HepG2 (cell line): ENCODE measurements at regions not wholly inside any gene's neighbourhood (a gene's known extent, or its start where the extent isn't known, plus 50 kb on each side); places are given as distances from the start of the nearest gene placed in this dataset.

Source experiments
- ATAC-seq: fragments of 200-7000 bp; cut with Tn5 transposase; 3 replicates; pipeline ENCODE4 v1.9.1; 2020; ENCODE audit warnings: mild to moderate bottlenecking, moderate library complexity
- BruUV-seq: library from RNA; stranded (reverse); fragments of 400-500 nt; replicated peaks from 2 replicates; lab custom pipeline; 2021; lab: Mats Ljungman, UMichigan
- CTCF ChIA-PET: fragments of 300-600 bp; formaldehyde crosslinking; extraction: SDS; loops from one replicate; lab custom pipeline; 2021; ENCODE audit warnings: low total read pairs, inconsistent platforms, low intra/inter-chr PET ratio; lab: Yijun Ruan, JAX
- POLR2A ChIA-PET: fragments of 350-600 bp; sonication (Branson Sonifier 250); formaldehyde crosslinking; loops from one replicate; lab custom pipeline; 2020; ENCODE audit warnings: antibody characterized with exemption, inconsistent platforms; lab: Yijun Ruan, JAX
- DNase-seq: peaks from one replicate; pipeline ENCODE4 v3.0.0-alpha.2; 2015; ENCODE audit warnings: low spot score
- FAIRE-seq: peaks from 3 replicates; lab custom pipeline; 2011; peaks lifted over from hg19 to GRCh38; lab: Jason Lieb, UNC
- H2AFZ ChIP-seq: one replicate; pipeline ENCODE4 v1.6.1; 2011; ENCODE audit warnings: low read length, inconsistent platforms
- H3K27ac ChIP-seq: fragments of 300-600 bp; 3 replicates; pipeline ENCODE4 v1.8.0; 2011; ENCODE audit warnings: mixed run types, mild to moderate bottlenecking, mixed read lengths, low read length, inconsistent platforms; ENCODE audit not compliant: insufficient read depth; ENCODE audit errors: extremely low read length
- H3K27me3 ChIP-seq, 2 experiments: fragments of 200-600 bp in 1 of 2; 2 replicates in 1 of 2; 3 replicates in 1 of 2; pipeline versions ENCODE4 v1.6.0 to v1.8.0; 2011; ENCODE audit warnings: low read length in 2 of 2, mild to moderate bottlenecking in 2 of 2, moderate library complexity in 2 of 2, inconsistent platforms in 1 of 2; ENCODE audit not compliant: insufficient read depth in 2 of 2, control insufficient read depth in 1 of 2
- H3K36me3 ChIP-seq, 2 experiments: fragments of 200-600 bp in 1 of 2; replicated peaks in 1 of 2; 2 replicates in 1 of 2; 3 replicates in 1 of 2; pipeline versions ENCODE4 v1.5.1 to v1.8.0; 2011; ENCODE audit warnings: low read length in 2 of 2, inconsistent platforms in 1 of 2; ENCODE audit not compliant: insufficient read depth in 2 of 2, control insufficient read depth in 1 of 2
- H3K4me1 ChIP-seq: 2 replicates; pipeline ENCODE4 v1.5.1; 2012; ENCODE audit warnings: low read length, inconsistent platforms; ENCODE audit not compliant: insufficient read depth
- H3K4me2 ChIP-seq: 2 replicates; pipeline ENCODE4 v1.6.0; 2011; ENCODE audit warnings: low read depth, low read length, inconsistent platforms
- H3K4me3 ChIP-seq, 3 experiments: fragments of 200-600 bp in 1 of 3; sonication (generic), shearing (Covaris generic) in 1 of 3; replicated peaks in 1 of 3; 2 replicates each; pipeline ENCODE4 v1.5.1; 2011 to 2016; ENCODE audit warnings: low read length in 3 of 3, inconsistent platforms in 2 of 3, low read depth in 2 of 3, mild to moderate bottlenecking in 2 of 3, control low read depth in 1 of 3, mixed read lengths in 1 of 3; ENCODE audit not compliant: insufficient read depth in 1 of 3
- H3K79me2 ChIP-seq: one replicate; pipeline ENCODE4 v1.6.1; 2011; ENCODE audit warnings: low read length, inconsistent platforms; ENCODE audit not compliant: insufficient read depth
- H3K9ac ChIP-seq: 2 replicates; pipeline ENCODE4 v1.6.0; 2011; ENCODE audit warnings: mild to moderate bottlenecking, low read depth, low read length, inconsistent platforms; ENCODE audit not compliant: insufficient read depth
- H3K9me3 ChIP-seq: 2 replicates; pipeline ENCODE4 v1.5.1; 2012; ENCODE audit warnings: mild to moderate bottlenecking, low read length
- H4K20me1 ChIP-seq: 2 replicates; pipeline ENCODE4 v1.6.0; 2011; ENCODE audit warnings: inconsistent platforms, mild to moderate bottlenecking, low read length, moderate library complexity; ENCODE audit not compliant: insufficient read depth
- NFAT5 ChIP-seq: sonication (generic); formaldehyde crosslinking; IDR thresholded peaks from 2 replicates; pipeline ENCODE4 v1.4.0; 2020; ENCODE audit warnings: missing genetic modification reagents
- NFATC3 ChIP-seq: sonication (generic); formaldehyde crosslinking; IDR thresholded peaks from 2 replicates; pipeline ENCODE4 v1.5.1; 2020; ENCODE audit warnings: mild to moderate bottlenecking, missing genetic modification reagents
- RERE ChIP-seq: IDR thresholded peaks from 2 replicates; pipeline ENCODE4 v1.6.1; 2016; ENCODE audit warnings: low read depth, missing genetic modification reagents, missing compliant biosample characterization
- WGBS: methylation state at CpG from one replicate; pipeline ENCODE4 v1.1.6; 2017; ENCODE audit warnings: low lambda C conversion rate; 5-methylcytosine and 5-hydroxymethylcytosine counted together
- in situ Hi-C: cut with HindIII; loops from 2 replicates; pipeline ENCODE4 v1.10.0; 2017; ENCODE audit warnings: low pct_unique_long_range_greater_than_20kb; ENCODE audit not compliant: extremely low pct_ligation_motif_present
- intact Hi-C: fragments of 100-400 bp; cut with micrococcal nuclease; formaldehyde crosslinking; loops from one replicate; pipeline ENCODE4 v1.10.0; 2022; ENCODE audit not compliant: unreplicated experiment
- TF ChIP-seq, protein P1 (sequence below): sonication (generic); formaldehyde crosslinking; conservative IDR thresholded peaks from 2 replicates; pipeline ENCODE4 v1.8.1; 2023; ENCODE audit warnings: missing genetic modification reagents

- no peak overlapping the region for H3K4me2 ChIP-seq
- H3K36me3 ChIP-seq: no peaks in the 10 kb centered on the region; a peak in 1 of 5 replicates
- CTCF ChIA-PET: no interaction called here
- H2AFZ ChIP-seq: no peak overlapping the region
- H3K79me2 ChIP-seq: no peaks in the 10 kb centered on the region
- H3K9me3 ChIP-seq: no peaks in the 10 kb centered on the region
- H3K4me3 ChIP-seq: no peak overlapping the region
- H3K27me3 ChIP-seq: no peaks in the 10 kb centered on the region; a peak in 1 of 5 replicates
- in situ Hi-C loops (no loop called here), intact Hi-C loops (no loop called here)
- POLR2A ChIA-PET: no interaction called here
- 71% methylated on average over 5 of the region's 5 CpGs for WGBS
- BruUV-seq: no TSS peak
- TF ChIP-seq RERE (CRISPR knock-in tag): no peak
- H4K20me1 ChIP-seq: no peaks in the 10 kb centered on the region
- H3K9ac ChIP-seq: no peak overlapping the region
- ATAC-seq (no peak), FAIRE-seq (no peak), DNase-seq (no peak)
- H3K27ac ChIP-seq: no peak overlapping the region
- peaks cover 14% of the 10 kb centered on the region for H3K4me1 ChIP-seq
Observed at GRCh38 chr21:28852706-28853105, 140.0 kb downstream of the LTN1 start.

DNA sequence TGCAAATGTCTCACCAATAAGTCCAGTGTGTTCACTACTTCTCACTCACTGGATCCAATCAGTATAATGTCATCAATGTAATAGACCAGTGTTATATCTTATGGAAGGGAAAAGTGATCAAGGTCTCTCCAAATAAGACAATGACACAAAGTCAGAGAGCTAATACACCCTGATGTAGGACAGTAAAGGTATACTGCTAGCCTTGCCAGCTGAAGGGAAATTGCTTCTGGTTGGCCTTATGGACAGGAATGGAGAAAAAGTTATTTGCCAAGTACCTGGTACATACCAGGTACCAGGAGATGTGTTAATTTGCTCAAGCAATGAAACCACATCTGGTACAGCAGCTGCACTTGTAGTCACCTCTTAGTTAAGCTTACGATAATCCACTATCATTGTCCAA, 141.0 kb downstream of the LTN1 start:
- H3K4me3 ChIP-seq: no peak overlapping the region
- H2AFZ ChIP-seq: no peak overlapping the region
- CTCF ChIA-PET: no interaction called here
- H4K20me1 ChIP-seq: no peaks in the 10 kb centered on the region
- no peaks in the 10 kb centered on the region; a peak in 1 of 5 replicates for H3K36me3 ChIP-seq
- peaks cover 4% of the 10 kb centered on the region for H3K4me1 ChIP-seq
- H3K9me3 ChIP-seq: no peaks in the 10 kb centered on the region
- DNase-seq (no peak), ATAC-seq (no peak), FAIRE-seq (no peak)
- BruUV-seq: no TSS peak
- POLR2A ChIA-PET: no interaction called here
- no peak overlapping the region for H3K4me2 ChIP-seq
- in situ Hi-C loops (no loop called here), intact Hi-C loops (no loop called here)
- H3K79me2 ChIP-seq: no peaks in the 10 kb centered on the region
- H3K9ac ChIP-seq: no peak overlapping the region
- WGBS: 92% methylated on average over 1 of the region's 1 CpG
- H3K27ac ChIP-seq: no peak overlapping the region
- no peaks in the 10 kb centered on the region; a peak in 1 of 5 replicates for H3K27me3 ChIP-seq
- TF ChIP-seq NFAT5 (CRISPR knock-in tag) (no peak), NFATC3 (CRISPR knock-in tag) (no peak)
- TF ChIP-seq, protein P1, sequence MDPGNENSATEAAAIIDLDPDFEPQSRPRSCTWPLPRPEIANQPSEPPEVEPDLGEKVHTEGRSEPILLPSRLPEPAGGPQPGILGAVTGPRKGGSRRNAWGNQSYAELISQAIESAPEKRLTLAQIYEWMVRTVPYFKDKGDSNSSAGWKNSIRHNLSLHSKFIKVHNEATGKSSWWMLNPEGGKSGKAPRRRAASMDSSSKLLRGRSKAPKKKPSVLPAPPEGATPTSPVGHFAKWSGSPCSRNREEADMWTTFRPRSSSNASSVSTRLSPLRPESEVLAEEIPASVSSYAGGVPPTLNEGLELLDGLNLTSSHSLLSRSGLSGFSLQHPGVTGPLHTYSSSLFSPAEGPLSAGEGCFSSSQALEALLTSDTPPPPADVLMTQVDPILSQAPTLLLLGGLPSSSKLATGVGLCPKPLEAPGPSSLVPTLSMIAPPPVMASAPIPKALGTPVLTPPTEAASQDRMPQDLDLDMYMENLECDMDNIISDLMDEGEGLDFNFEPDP: no peak
